ENCODE measurements at regions not wholly inside any gene's neighbourhood (a gene's known extent, or its start where the extent isn't known, plus 50 kb on each side); places are given as distances from the start of the nearest gene placed in this dataset.

DNA sequence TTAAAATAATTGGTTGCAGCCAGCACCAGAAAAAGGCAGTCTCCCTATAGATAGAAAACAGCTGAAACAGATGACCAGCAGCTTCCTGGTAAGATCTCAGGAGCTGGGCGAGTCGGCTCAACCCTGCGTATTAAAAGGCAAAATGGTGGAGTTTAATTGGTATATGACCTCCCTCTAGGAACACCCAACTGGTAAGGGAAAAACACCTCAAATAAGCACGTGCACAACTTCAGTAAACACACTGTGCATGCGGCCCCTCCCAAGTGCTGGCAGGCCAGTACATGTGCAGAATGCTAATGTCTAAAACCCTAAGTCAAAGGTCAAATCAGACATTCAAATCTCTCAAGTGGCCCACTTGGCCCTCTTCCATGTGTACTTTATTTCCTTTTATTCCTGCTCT is 103.2 kb upstream of the PDE5A start:
- Histone ChIP-seq H2AFZ (ENCODE audit: low read length) (no peak overlapping the region), H4K20me1 (ENCODE audit: insufficient read depth, low read length) (no peaks in the 10 kb centered on the region), H3K4me2 (ENCODE audit: low read length) (no peak overlapping the region), H3K4me1 (ENCODE audit: insufficient read depth, low read length, poor library complexity, severe bottlenecking) (no peaks in the 10 kb centered on the region), H3K27ac (ENCODE audit: low read depth, low read length, poor library complexity, severe bottlenecking) (no peak overlapping the region), H3K4me3 (ENCODE audit: low read depth, low read length, poor library complexity, severe bottlenecking) (no peak overlapping the region), H3K9me3 (ENCODE audit: low read length) (no peaks in the 10 kb centered on the region), H3K36me3 (ENCODE audit: insufficient read depth, low read length) (no peaks in the 10 kb centered on the region), H3K79me2 (ENCODE audit: insufficient read depth, low read depth, low read length) (no peaks in the 10 kb centered on the region), H3K9me2 (ENCODE audit: insufficient read depth, low read length) (no peaks in the 10 kb centered on the region)
- POLR2A ChIA-PET = no interaction called here
- no TSS peak for BruUV-seq (replicated peaks)
- no peak for DNase-seq (ENCODE audit: low spot score)
- CTCF ChIA-PET (ENCODE audit: unreplicated experiment) = no interaction called here
- intact Hi-C loops (cut with micrococcal nuclease; ENCODE audit: unreplicated experiment) = no loop called here
- TF ChIP-seq, protein P1, sequence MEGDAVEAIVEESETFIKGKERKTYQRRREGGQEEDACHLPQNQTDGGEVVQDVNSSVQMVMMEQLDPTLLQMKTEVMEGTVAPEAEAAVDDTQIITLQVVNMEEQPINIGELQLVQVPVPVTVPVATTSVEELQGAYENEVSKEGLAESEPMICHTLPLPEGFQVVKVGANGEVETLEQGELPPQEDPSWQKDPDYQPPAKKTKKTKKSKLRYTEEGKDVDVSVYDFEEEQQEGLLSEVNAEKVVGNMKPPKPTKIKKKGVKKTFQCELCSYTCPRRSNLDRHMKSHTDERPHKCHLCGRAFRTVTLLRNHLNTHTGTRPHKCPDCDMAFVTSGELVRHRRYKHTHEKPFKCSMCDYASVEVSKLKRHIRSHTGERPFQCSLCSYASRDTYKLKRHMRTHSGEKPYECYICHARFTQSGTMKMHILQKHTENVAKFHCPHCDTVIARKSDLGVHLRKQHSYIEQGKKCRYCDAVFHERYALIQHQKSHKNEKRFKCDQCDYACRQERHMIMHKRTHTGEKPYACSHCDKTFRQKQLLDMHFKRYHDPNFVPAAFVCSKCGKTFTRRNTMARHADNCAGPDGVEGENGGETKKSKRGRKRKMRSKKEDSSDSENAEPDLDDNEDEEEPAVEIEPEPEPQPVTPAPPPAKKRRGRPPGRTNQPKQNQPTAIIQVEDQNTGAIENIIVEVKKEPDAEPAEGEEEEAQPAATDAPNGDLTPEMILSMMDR (conservative IDR thresholded peaks at IDR 0.05; ENCODE audit: low read length) = no peak
- no peak for TF ChIP-seq EZH2phosphoT487 (IDR thresholded peaks at IDR 0.05; ENCODE audit: borderline replicate concordance, low read depth, low read length)

DNA sequence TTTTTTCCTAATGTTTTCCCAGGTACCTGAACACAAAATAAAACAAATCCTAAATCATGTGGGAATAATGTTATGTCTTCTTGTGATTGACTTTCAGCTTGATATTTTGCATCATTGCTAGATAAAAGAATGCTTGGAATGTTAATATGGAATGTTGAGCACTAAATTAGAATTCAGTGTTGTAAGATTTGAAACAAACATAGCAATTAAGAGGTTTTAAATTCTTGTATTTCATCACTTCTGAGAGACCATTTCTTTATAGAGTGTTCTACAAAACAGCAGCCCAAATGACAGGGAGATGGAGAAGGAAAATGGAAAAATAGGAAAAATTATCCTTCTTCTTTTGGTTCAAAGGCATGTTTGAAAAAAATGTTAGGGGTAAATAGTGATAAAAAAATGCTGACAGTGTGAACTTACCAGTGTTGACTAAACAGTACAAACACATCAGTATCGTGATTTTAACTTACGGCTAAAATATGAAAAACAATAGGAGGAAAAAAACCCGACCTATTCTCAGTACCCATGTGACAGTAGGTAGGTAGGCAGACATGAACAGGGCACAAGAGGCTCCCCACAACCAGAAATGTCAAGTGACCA is 102.6 kb upstream of the PDE5A start:
- CTCF ChIA-PET (ENCODE audit: unreplicated experiment) = no interaction called here
- no peak overlapping the region for H2AFZ ChIP-seq (ENCODE audit: low read length)
- H3K4me2 ChIP-seq (ENCODE audit: low read length) = no peak overlapping the region
- no peaks in the 10 kb centered on the region for H3K4me1 ChIP-seq (ENCODE audit: insufficient read depth, low read length, poor library complexity, severe bottlenecking)
- intact Hi-C loops (cut with micrococcal nuclease; ENCODE audit: unreplicated experiment) = no loop called here
- H3K27ac ChIP-seq (ENCODE audit: low read depth, low read length, poor library complexity, severe bottlenecking) = no peak overlapping the region
- no peaks in the 10 kb centered on the region for H3K36me3 ChIP-seq (ENCODE audit: insufficient read depth, low read length)
- no peaks in the 10 kb centered on the region for H4K20me1 ChIP-seq (ENCODE audit: insufficient read depth, low read length)
- no peak for DNase-seq (ENCODE audit: low spot score)
- no TSS peak for BruUV-seq (replicated peaks)
- POLR2A ChIA-PET = no interaction called here
- H3K4me3 ChIP-seq (ENCODE audit: low read depth, low read length, poor library complexity, severe bottlenecking) = no peak overlapping the region
- no peak for TF ChIP-seq EZH2phosphoT487 (IDR thresholded peaks at IDR 0.05; ENCODE audit: borderline replicate concordance, low read depth, low read length)
- TF ChIP-seq, protein P1 (conservative IDR thresholded peaks at IDR 0.05; ENCODE audit: low read length) = no peak
- H3K79me2 ChIP-seq (ENCODE audit: insufficient read depth, low read depth, low read length) = no peaks in the 10 kb centered on the region
- H3K9me2 ChIP-seq (ENCODE audit: insufficient read depth, low read length) = no peaks in the 10 kb centered on the region
- H3K9me3 ChIP-seq (ENCODE audit: low read length) = no peaks in the 10 kb centered on the region

DNA sequence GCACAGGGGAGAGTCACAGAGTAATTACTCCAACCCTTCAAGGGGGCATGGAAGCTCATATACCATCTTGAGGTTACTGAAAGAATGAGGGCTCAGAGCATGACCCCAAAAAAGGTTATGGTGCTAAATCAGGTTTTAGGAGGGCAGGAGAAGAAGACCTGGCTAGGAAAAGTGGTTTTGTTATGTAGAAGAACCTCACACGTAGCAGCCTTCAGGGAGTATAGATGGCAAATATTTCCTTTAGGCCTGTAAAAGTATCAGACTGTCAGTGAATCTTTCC is 102.0 kb upstream of the PDE5A start:
- ChIA-PET CTCF (ENCODE audit: unreplicated experiment) (no interaction called here), POLR2A (interaction anchor here (0.7 kb wide), 1 partner anchor 1637 kb away, joined by 3 read pairs; no protein-coding TSS in a partner anchor)

More for the DNA sequence above, 102.0 kb upstream of the PDE5A start:
- no TSS peak for BruUV-seq (replicated peaks)
- DNase-seq (ENCODE audit: low spot score) = no peak
- intact Hi-C loops (cut with micrococcal nuclease; ENCODE audit: unreplicated experiment) = no loop called here
- Histone ChIP-seq H4K20me1 (ENCODE audit: insufficient read depth, low read length) (no peaks in the 10 kb centered on the region), H3K9me3 (ENCODE audit: low read length) (no peaks in the 10 kb centered on the region), H2AFZ (ENCODE audit: low read length) (no peak overlapping the region), H3K4me3 (ENCODE audit: low read depth, low read length, poor library complexity, severe bottlenecking) (no peak overlapping the region), H3K4me1 (ENCODE audit: insufficient read depth, low read length, poor library complexity, severe bottlenecking) (no peaks in the 10 kb centered on the region), H3K36me3 (ENCODE audit: insufficient read depth, low read length) (no peaks in the 10 kb centered on the region), H3K27ac (ENCODE audit: low read depth, low read length, poor library complexity, severe bottlenecking) (no peak overlapping the region), H3K9me2 (ENCODE audit: insufficient read depth, low read length) (no peaks in the 10 kb centered on the region), H3K4me2 (ENCODE audit: low read length) (no peak overlapping the region), H3K79me2 (ENCODE audit: insufficient read depth, low read depth, low read length) (no peaks in the 10 kb centered on the region)
- TF ChIP-seq EZH2phosphoT487 (IDR thresholded peaks at IDR 0.05; ENCODE audit: borderline replicate concordance, low read depth, low read length) = no peak
- TF ChIP-seq, protein P1 (conservative IDR thresholded peaks at IDR 0.05; ENCODE audit: low read length) = no peak

Measured in OCI-LY7 (cell line).